ENCODE measurements at regions not wholly inside any gene's neighbourhood (a gene's known extent, or its start where the extent isn't known, plus 50 kb on each side); places are given as distances from the start of the nearest gene placed in this dataset.
"Not testable (repeated sequence)": the region's sequence is repeated elsewhere in the genome, so short reads cannot be mapped to it uniquely, and the experiment has no call there.

GRCh38 chr4:97013309-97013708, 1130.0 kb downstream of the STPG2 start:
- DNase-seq: no peak

- DNase-seq: no peak
These were observed 1129.6 kb downstream of the STPG2 start for GRCh38 chr4:97013711-97014110.

GRCh38 chr4:97015301-97015700, 1128.0 kb downstream of the STPG2 start:
- DNase-seq: no peak

- DNase-seq: peak; percentile 60
These were observed 1126.9 kb downstream of the STPG2 start for GRCh38 chr4:97016186-97016907.

DNA sequence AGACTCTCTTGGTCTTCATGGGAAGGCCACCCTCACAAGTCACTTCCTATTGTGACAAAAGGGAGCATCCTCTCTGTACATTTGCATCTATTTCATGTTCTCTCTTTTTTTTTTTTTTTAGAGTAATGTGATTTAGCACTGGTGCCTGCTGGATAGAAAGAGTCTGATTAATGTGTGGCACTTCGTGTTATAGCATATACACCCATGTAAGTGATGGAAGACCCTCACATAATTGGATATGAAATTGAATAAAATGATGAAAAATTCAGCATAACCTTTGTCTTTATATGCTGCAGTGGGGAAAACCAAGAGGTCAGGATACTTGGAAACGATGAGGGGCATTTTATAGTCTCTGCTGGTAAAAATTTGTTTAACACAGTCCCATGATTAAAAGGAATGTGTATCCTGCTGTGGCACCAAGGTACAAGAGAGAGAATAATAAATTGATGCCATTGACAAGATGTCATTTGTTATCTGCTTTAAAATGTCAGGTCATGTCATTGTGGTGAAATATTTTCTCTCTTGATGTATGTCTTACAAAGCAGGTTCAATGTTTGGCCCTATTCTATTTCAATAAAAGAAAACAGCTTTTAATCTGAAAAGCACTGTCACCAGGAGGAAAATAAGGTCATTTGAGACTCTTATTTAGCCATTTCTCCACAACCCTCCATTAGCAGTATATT, 1115.4 kb downstream of the STPG2 start:
- no peak for DNase-seq

GRCh38 chr4:97028785-97029184, 1114.5 kb downstream of the STPG2 start:
- DNase-seq: no peak

DNA sequence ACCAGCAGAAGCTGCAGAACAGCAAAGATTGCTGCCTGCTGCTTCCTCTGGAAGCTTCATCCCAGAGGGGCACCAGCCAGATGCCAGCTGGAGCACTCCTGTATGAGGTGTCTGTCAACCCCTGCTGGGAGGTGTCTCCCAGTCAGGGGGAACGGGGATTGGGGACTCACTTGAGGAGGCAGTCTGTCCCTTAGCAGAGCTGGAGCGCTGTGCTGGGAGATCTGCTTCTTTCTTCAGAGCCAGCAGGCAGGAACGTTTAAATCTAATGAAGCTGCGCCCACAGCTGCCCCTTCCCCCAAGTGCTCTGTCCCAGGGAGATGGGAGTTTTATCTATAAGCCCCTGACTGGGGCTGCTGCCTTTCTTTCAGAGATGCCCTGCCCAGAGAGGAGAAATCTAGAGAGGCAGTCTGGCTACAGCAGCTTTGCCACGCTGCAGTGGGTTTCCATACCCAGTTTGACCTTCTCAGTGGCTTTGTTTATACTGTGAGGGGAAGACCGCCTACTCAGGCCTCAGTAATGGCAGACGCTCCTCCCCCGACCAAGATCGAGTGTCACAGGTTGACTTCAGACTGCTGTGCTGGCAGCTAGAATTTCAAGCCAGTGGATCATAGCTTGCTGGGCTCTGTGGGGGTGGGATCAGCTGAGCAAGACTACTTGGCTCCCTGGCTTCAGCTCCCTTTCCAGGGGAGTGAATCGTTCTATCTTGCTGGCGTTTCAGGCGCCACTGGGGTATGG, 1105.7 kb downstream of the STPG2 start:
- not testable (repeated sequence) for DNase-seq

DNA sequence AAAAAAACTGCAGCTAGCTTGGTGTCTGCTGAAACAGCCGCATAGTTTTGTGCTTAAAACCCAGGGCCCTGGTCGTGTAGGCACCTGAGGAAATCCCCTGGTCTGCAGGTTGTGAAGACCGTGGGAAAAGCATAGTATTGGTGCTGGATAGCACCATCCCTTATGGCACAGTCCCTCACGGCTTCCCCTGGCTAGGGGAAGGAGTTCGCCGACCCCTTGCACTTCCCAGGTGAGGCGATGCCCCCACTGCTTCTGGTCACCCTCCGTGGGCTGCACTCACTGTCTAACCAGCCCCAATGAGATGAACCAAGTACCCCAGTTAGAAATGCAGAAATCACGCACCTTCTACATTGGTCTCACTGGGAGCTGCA, 1105.1 kb downstream of the STPG2 start:
- DNase-seq: no peak

GRCh38 chr4:97072666-97073065, 1070.6 kb downstream of the STPG2 start:
- DNase-seq: no peak

- no peak for DNase-seq
These were observed 1070.1 kb downstream of the STPG2 start for GRCh38 chr4:97073194-97073593.

- no peak for DNase-seq
These were observed 1068.7 kb downstream of the STPG2 start for GRCh38 chr4:97074531-97074930.

GRCh38 chr4:97081951-97082350, 1061.3 kb downstream of the STPG2 start:
- no peak for DNase-seq

DNA sequence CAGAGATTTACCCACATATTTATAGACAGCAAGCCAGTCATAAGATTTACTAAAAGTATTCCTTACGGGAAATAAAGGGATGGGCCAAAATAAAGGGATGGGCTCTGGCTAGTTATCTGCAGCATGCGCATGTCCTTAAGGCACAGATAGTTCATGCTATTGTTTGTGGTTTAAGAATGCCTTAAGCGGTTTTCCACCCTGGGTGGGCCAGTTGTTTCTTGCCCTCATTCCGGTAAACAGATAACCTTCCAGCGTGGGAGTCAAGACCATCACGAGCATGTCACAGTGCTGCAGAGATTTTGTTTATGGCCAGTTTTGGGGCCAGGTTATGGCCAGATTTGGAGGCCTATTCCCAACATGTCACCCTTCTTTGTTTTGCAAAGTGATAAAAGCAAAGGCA, 1046.2 kb downstream of the STPG2 start:
- DNase-seq: not testable (repeated sequence)

- DNase-seq: not testable (repeated sequence)
These were observed 1042.1 kb downstream of the STPG2 start for GRCh38 chr4:97101171-97101570.

- no peak for DNase-seq
These were observed 1040.0 kb downstream of the STPG2 start for GRCh38 chr4:97103252-97103651.

DNA sequence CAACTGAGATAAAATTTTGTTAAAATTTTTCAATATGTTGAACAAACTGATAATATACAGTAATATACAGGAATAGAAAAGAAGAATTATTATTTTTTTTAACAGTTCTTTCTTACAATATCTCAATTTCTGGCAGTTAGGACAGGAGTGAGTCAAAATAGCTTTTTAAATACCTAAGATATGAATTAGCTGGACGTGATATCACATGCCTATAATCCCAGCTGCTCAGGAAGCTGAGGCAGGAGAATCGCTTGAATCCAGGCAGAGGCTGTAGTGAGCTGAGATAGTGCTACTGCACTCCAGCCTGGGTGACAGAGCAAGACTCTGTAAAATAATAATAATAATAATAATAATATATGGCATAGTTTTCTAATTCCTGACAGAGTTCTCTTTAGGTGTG, 1039.3 kb downstream of the STPG2 start:
- no peak for DNase-seq

DNA sequence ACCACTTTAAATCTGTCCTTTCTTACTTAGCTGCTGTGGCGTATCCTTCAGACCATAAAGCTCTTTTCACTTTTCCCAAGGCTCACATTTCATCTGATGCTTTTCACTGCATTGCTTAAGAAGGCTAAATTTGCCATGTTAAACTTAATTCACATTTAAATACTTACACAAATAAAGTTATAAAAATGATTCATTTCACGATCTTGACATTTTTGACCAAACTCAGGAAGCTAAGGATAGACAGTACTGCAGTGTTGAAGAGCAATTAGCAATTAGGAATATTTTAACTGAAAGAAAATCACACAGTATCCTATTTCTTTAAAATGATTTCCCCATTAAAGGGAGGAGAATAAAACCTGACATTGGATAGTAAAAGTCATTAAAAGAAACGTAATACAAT, 1038.6 kb downstream of the STPG2 start:
- no peak for DNase-seq

DNA sequence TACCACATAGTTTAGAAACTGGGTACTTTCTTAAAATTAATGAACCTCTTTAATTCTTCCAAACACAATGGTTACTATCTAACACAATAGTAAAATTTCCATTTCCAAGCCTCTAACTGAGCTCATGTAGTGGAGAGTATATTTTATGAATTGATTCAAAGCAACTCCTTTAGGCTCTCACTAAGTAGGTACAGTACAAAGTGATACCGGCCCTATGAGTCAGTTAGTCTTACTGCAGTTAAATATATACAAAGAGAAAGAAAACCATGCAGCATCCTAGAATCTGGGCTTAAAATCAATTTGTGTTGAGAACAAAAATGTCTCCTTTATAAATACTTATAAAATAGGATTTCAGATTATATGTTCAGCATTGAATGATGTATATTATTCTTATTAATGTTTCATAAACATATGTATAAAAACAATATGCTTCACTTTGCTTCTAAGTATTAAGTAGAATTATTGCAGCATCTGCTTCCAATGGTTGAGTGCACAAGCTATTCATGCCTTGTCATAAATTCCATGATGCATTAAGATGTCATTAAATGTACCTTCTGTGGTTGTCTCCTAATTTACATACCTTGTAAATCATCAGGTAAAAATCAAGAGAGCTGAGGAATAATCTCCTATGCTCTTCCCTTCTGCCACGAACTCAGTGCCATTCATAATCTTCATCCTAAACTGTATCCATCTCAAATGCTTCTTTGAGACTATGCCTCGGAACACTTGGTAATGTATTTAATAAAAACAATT, 1037.8 kb downstream of the STPG2 start:
- DNase-seq: no peak

- DNase-seq: no peak
These were observed 1037.1 kb downstream of the STPG2 start for GRCh38 chr4:97106161-97106560.

DNA sequence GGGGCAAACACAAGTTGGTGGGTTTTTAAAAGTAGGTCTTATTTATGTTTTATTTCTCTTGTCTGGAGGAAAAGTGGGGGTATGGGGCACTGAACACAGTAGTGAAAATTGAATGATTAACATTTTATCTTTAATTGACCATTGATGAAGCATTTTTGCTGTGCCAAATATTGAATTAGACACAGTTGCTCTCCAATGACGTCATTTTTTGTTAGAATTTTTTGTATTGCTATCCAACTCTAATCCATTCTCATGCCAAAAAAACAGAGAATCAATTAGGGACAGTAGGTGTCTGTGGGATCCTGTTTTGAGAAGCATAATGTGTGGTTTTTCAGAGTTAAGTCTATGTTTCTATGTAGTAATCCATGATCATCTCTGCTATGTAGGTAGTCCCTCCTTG, 1032.8 kb downstream of the STPG2 start:
- no peak for DNase-seq

DNA sequence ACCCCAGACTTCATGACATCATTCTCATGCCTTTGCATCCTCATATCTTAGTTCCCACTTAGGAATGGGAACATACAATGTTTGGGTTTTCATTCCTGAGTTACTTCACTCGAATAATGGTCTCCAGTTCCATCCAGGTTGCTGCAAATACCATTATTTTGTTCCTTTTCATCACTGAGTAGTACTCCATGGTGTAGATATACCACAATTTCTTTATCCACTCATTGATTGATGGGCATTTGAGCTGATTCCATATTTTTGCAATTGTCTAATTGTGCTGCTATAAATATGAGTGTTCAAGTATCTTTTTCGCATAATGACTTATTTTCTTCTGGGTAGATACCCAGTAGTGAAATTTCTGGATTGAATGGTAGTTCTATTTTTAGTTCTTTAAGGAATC, 1026.8 kb downstream of the STPG2 start:
- DNase-seq: no peak

- no peak for DNase-seq
These were observed 1021.8 kb downstream of the STPG2 start for GRCh38 chr4:97121493-97121892.

DNA sequence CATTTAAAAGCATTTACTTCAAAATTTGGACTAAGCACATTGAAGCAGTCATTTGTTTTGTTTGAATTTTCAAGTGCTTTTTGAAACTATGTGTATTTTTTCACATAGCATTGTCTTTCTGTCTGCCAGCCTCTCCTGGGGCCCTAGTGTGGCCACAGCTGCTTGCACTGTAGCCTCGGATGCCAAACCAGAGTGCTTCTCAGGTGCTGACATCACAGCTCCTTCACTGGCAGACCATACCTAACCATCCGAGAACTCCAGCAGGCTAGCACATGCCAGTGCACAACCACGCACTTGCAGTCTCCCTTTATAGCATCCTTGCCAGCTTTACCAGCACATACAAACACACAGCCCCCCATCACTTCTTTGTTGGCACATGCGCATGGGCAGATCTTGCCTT, 1019.7 kb downstream of the STPG2 start:
- peak; percentile 1 for DNase-seq

Measured in COR-L47 (cell line).